Testis (tissue), 2 donors: ENCODE measurements at regions not wholly inside any gene's neighbourhood (a gene's known extent, or its start where the extent isn't known, plus 50 kb on each side); places are given as distances from the start of the nearest gene placed in this dataset.

ENCODE experiments used
- DNase-seq: peaks from one replicate; pipeline ENCODE4 v3.0.0-alpha.2; 2019
- H3K27ac ChIP-seq, 2 donors: fragments of 200-600 bp; sonication (generic); one replicate each; pipeline ENCODE4 v1.5.1; 2019
- H3K27me3 ChIP-seq: fragments of 200-600 bp; sonication (generic); one replicate; pipeline ENCODE4 v1.5.1; 2019
- H3K36me3 ChIP-seq: fragments of 200-600 bp; sonication (generic); one replicate; pipeline ENCODE4 v1.5.1; 2017; ENCODE audit warnings: low read depth; ENCODE audit errors: missing control alignments
- H3K4me1 ChIP-seq: fragments of 200-600 bp; sonication (generic); one replicate; pipeline ENCODE4 v1.5.1; 2019
- H3K4me3 ChIP-seq, 2 donors: fragments of 200-600 bp; sonication (generic); one replicate each; pipeline ENCODE4 v1.5.1; 2017 to 2019
- H3K9me3 ChIP-seq: fragments of 200-600 bp; sonication (generic); one replicate; pipeline ENCODE4 v1.5.1; 2017
- POLR2A ChIP-seq: fragments of 450-650 bp; IDR thresholded peaks from one replicate; pipeline ENCODE4 v1.6.1; 2017; ENCODE audit warnings: antibody characterized with exemption, mild to moderate bottlenecking, moderate library complexity
- WGBS, 2 donors: methylation state at CpG; one replicate each; pipeline ENCODE4 v1.1.5; 2018; 5-methylcytosine and 5-hydroxymethylcytosine counted together
- intact Hi-C: fragments of 100-400 bp; cut with DNase I; formaldehyde crosslinking; loops from one replicate; pipeline ENCODE4 v1.15.1; 2023; ENCODE audit warnings: low total_unique reads
- TF ChIP-seq, protein P1 (sequence below), 3 experiments: fragments of 450-650 bp in 2 of 3; fragments of 200-600 bp in 1 of 3; sonication (generic) in 1 of 3; IDR thresholded peaks; one replicate each; pipeline ENCODE4 v1.5.1; 2016 to 2019; ENCODE audit warnings: antibody characterized with exemption in 3 of 3, mild to moderate bottlenecking in 2 of 3, moderate library complexity in 1 of 3

DNA sequence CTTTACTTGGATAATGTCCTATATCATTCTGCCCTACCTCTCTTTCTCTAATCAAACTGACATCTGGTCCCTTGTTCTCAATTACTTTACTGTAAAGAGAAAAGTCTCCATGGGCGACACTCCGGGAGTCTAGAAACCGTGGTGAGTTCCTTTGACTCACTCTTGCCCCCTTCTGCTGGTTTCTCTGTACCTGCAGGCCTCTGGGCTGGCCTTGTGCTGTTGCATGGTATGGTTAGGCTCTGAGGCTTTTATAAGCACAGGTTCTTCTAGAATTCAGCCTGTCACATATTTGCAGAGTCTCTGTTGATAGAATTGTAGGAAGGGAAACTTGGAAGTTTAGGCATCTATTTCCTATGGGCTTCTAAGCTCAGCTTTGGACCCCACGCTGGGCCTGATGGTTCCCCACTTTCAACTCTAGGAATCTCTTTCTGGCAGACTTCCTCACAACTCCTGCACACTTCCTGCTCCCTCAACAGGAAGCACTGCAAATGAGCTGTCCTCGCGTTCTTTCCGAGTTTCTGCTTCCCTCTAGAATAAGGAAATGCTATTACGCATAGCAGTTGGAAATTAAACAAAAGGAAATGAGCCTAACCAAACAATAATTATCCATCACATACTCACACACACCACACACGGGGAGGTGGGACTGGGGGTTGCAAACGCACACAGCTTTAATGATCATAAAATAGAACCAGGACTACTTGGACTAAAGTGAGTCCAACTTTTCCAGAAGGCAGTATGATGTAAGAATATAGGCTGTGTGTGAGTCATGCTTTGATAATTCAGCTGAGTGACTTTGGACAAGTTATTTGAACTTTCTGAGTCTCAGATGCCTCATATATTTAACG lies 683.3 kb downstream of the QKI start:
- TF ChIP-seq POLR2A = no peak
- TF ChIP-seq, protein P1, sequence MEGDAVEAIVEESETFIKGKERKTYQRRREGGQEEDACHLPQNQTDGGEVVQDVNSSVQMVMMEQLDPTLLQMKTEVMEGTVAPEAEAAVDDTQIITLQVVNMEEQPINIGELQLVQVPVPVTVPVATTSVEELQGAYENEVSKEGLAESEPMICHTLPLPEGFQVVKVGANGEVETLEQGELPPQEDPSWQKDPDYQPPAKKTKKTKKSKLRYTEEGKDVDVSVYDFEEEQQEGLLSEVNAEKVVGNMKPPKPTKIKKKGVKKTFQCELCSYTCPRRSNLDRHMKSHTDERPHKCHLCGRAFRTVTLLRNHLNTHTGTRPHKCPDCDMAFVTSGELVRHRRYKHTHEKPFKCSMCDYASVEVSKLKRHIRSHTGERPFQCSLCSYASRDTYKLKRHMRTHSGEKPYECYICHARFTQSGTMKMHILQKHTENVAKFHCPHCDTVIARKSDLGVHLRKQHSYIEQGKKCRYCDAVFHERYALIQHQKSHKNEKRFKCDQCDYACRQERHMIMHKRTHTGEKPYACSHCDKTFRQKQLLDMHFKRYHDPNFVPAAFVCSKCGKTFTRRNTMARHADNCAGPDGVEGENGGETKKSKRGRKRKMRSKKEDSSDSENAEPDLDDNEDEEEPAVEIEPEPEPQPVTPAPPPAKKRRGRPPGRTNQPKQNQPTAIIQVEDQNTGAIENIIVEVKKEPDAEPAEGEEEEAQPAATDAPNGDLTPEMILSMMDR (IDR thresholded peaks at IDR 0.05) = no peak
- Histone ChIP-seq H3K9me3 (no peaks in the 10 kb centered on the region), H3K36me3 (no peaks in the 10 kb centered on the region), H3K4me3 (no peak overlapping the region), H3K27ac (no peak overlapping the region), H3K27me3 (no peaks in the 10 kb centered on the region), H3K4me1 (no peaks in the 10 kb centered on the region)
- 69 to 84% methylated on average over 11 of the region's 11 CpGs for WGBS, 2 donors
- intact Hi-C loops = no loop called here
- peak; percentile 64 for DNase-seq

DNA sequence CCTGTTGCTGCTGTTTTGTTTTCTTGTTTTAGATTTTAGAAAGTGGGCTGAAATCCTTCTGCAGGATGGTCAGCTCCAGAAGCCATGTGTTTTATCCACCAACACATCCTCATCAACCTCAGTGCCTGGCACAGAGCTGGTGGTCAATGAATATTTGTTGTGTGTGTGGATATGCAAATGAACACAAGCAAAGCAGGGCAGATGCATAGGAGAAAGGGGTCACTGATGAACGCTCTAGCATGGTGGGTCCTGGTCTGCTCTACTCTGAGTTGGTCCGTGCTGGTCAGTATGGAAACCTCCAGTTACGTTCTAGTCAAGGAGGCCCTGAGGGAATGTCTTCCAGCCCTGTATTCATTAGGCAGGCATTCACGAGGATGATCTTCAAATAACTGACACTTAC lies 682.5 kb downstream of the QKI start:
- intact Hi-C loops = no loop called here
- DNase-seq = no peak
- Histone ChIP-seq H3K27ac (no peak overlapping the region), H3K36me3 (no peaks in the 10 kb centered on the region), H3K9me3 (no peaks in the 10 kb centered on the region), H3K27me3 (no peaks in the 10 kb centered on the region), H3K4me1 (no peaks in the 10 kb centered on the region), H3K4me3 (no peak overlapping the region)
- TF ChIP-seq POLR2A = no peak
- TF ChIP-seq, protein P1 (IDR thresholded peaks at IDR 0.05) = no peak
- 81 to 83% methylated on average over 4 of the region's 4 CpGs for WGBS, 2 donors

DNA sequence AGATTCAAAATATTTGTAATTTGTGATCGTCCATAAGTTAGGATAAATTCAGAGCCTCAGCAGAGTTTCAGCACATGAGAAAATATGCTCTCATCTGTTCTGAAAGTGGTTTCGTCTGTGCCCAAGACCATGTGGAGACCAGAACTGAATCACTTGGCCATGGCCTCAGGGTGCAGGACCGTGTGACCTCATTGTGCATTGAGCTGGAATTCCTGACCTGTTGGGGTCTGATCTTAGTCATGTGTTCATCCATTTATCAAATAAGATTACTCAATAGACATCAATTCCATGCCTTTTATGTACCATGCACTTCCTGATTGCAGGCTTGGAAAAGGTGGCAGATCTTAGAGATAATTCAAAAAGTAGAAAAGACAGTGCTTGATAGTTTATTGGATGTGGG lies 680.5 kb downstream of the QKI start:
- TF ChIP-seq POLR2A = no peak
- H3K27me3 ChIP-seq = no peaks in the 10 kb centered on the region
- no peaks in the 10 kb centered on the region for H3K4me1 ChIP-seq
- H3K36me3 ChIP-seq = no peaks in the 10 kb centered on the region
- H3K27ac ChIP-seq = no peak overlapping the region
- intact Hi-C loops = no loop called here
- no peaks in the 10 kb centered on the region for H3K9me3 ChIP-seq
- DNase-seq = no peak
- WGBS, 2 donors = 88 to 93% methylated on average over 3 of the region's 3 CpGs
- no peak overlapping the region for H3K4me3 ChIP-seq

DNA sequence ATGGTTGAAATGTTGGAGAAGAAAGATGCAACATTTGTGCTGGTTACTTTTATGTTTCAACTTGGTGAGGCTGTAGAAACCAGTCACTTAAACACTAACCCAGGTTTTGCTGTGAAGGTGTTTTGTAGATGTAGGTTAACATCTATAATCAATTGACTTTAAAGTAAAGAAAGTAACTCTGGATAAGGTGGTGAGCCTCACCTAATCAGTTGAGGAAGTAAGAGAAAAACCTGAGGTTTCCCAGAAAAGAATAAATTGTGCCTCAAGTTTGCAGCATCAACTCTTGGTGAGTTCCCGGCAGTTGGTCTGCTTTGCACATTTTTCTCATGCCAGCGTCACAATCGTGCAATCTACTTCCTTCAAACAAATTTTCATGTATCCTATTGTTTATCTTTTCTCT lies 673.4 kb downstream of the QKI start:
- H3K4me3 ChIP-seq = no peak overlapping the region
- no peak overlapping the region for H3K27ac ChIP-seq
- H3K4me1 ChIP-seq = no peaks in the 10 kb centered on the region
- TF ChIP-seq POLR2A = no peak
- no peaks in the 10 kb centered on the region for H3K27me3 ChIP-seq
- no peak for DNase-seq
- no peaks in the 10 kb centered on the region for H3K36me3 ChIP-seq
- H3K9me3 ChIP-seq = no peaks in the 10 kb centered on the region
- intact Hi-C loops = no loop called here
- WGBS, 2 donors = 76 to 87% methylated on average over 3 of the region's 3 CpGs

DNA sequence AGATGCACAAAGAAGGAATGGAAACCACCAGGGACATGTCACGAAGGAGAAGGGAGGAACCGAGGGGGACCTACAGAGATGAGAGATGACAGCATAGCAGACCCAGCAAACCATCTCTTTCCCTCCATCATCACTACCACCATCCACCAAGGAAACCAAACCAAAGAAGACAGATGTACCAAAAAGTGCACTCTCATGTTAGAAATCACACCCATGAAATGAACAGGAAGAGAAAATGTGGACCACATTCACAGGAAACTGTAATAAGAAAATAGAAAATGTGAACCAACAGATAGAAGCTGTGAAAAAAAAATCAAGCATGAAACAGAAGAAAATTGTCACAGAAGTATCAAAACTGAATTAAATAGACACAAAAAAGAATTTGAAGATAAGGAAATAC lies 672.7 kb downstream of the QKI start:
- intact Hi-C loops = no loop called here
- TF ChIP-seq, protein P1 (IDR thresholded peaks at IDR 0.05) = no peak
- no peak for TF ChIP-seq POLR2A
- H3K4me3 ChIP-seq = no peak overlapping the region
- no peak overlapping the region for H3K27ac ChIP-seq
- WGBS, 2 donors = 81 to 94% methylated on average over 2 of the region's 2 CpGs
- no peak for DNase-seq
- H3K9me3 ChIP-seq = no peaks in the 10 kb centered on the region
- no peaks in the 10 kb centered on the region for H3K36me3 ChIP-seq
- H3K27me3 ChIP-seq = no peaks in the 10 kb centered on the region
- H3K4me1 ChIP-seq = no peaks in the 10 kb centered on the region
